ENCODE measurements at regions not wholly inside any gene's neighbourhood (a gene's known extent, or its start where the extent isn't known, plus 50 kb on each side); places are given as distances from the start of the nearest gene placed in this dataset.

DNA sequence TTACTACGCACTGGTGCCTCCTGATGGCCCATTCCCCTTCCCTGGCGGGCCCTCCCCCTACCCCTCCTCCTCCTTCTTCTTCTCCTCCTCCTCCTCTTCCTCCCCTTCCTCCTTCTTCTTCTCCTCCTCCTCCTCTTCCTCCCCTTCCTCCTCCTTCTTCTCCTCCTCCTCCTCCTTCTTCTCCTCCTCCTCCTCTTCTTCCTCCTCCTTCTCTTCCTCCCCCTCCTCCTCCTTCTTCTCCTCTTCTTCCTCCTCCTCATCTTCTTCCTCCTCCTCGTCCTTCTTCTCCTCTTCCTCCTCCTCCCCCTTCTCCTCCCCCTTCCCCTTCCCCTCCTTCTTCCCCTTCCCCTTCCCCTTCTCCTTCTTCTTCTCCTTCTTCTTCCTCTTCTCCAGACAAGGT, 64.7 kb upstream of the COG2 start:
- TF ChIP-seq GATA2 (IDR thresholded peaks at IDR 0.05; ENCODE audit: low read depth, low read length) (no peak), GATA3 (IDR thresholded peaks at IDR 0.05; ENCODE audit: low read depth, low read length) (no peak)

Data from SH-SY5Y (cell line).